Liver (tissue), 8 donors: ENCODE measurements at regions not wholly inside any gene's neighbourhood (a gene's known extent, or its start where the extent isn't known, plus 50 kb on each side); places are given as distances from the start of the nearest gene placed in this dataset.
"Not testable (repeated sequence)": the region's sequence is repeated elsewhere in the genome, so short reads cannot be mapped to it uniquely, and the experiment has no call there.

Source experiments
- DNase-seq: peaks from one replicate; pipeline ENCODE4 v3.0.0-alpha.2; 2017; ENCODE audit warnings: low spot score
- H3K27ac ChIP-seq, 2 donors: one replicate each; pipeline ENCODE4 v1.7.0; 2013; ENCODE audit warnings: inconsistent platforms in 2 of 2, low read length in 2 of 2, control low read depth in 1 of 2, low read depth in 1 of 2, mild to moderate bottlenecking in 1 of 2
- H3K27me3 ChIP-seq, 4 donors: one replicate each; pipeline versions ENCODE4 v1.6.1 to v1.7.0; 2013; ENCODE audit warnings: low read length in 3 of 4, inconsistent platforms in 1 of 4, mild to moderate bottlenecking in 1 of 4, moderate library complexity in 1 of 4; ENCODE audit not compliant: control insufficient read depth in 4 of 4, insufficient read depth in 4 of 4
- H3K36me3 ChIP-seq, 4 donors: one replicate each; pipeline versions ENCODE4 v1.6.1 to v1.7.0; 2013; ENCODE audit warnings: low read length in 3 of 4, mild to moderate bottlenecking in 3 of 4, low read depth in 1 of 4, moderate library complexity in 1 of 4; ENCODE audit not compliant: control insufficient read depth in 4 of 4, insufficient read depth in 3 of 4
- H3K4me1 ChIP-seq, 4 donors: one replicate each; pipeline versions ENCODE4 v1.6.1 to v1.7.0; 2013; ENCODE audit warnings: low read length in 3 of 4, mild to moderate bottlenecking in 3 of 4, moderate library complexity in 1 of 4; ENCODE audit not compliant: control insufficient read depth in 4 of 4, insufficient read depth in 4 of 4
- H3K4me3 ChIP-seq, 3 donors: one replicate each; pipeline versions ENCODE4 v1.6.1 to v1.7.0; 2013; ENCODE audit warnings: low read length in 3 of 3, control low read depth in 1 of 3, low read depth in 1 of 3, mild to moderate bottlenecking in 1 of 3
- H3K9ac ChIP-seq, 2 donors: one replicate each; pipeline ENCODE4 v1.7.0; 2013; ENCODE audit warnings: low read length in 2 of 2, mild to moderate bottlenecking in 2 of 2, moderate library complexity in 2 of 2, control low read depth in 1 of 2, low read depth in 1 of 2
- H3K9me3 ChIP-seq, 4 donors: one replicate each; pipeline versions ENCODE4 v1.6.1 to v1.7.0; 2013; ENCODE audit warnings: low read length in 3 of 4; ENCODE audit not compliant: control insufficient read depth in 4 of 4
- CTCF ChIP-seq: fragments of 150-350 bp; IDR thresholded peaks from 2 replicates; pipeline ENCODE4 v1.5.1; 2017; ENCODE audit warnings: improper control_type of control experiment, low read depth, low read length; ENCODE audit not compliant: missing input control
- HNF4A ChIP-seq, 2 donors: conservative IDR thresholded peaks; 2 replicates each; pipeline ENCODE4 v1.6.1; 2016; ENCODE audit warnings: antibody characterized with exemption in 2 of 2, mild to moderate bottlenecking in 2 of 2
- NR2F2 ChIP-seq: IDR thresholded peaks from 2 replicates; pipeline ENCODE4 v1.6.1; 2016; ENCODE audit warnings: antibody characterized with exemption
- REST ChIP-seq: IDR thresholded peaks from 2 replicates; pipeline ENCODE4 v1.6.1; 2016; ENCODE audit warnings: antibody characterized with exemption, mild to moderate bottlenecking
- ZBTB33 ChIP-seq: IDR thresholded peaks from 2 replicates; pipeline ENCODE4 v1.6.1; 2016; ENCODE audit warnings: antibody characterized with exemption
- WGBS: extraction: QIAGEN DNeasy Blood & Tissue Kit; methylation state at CpG from one replicate; pipeline ENCODE4 v1.1.7; 2013; 5-methylcytosine and 5-hydroxymethylcytosine counted together
- donor health status: healthy.
- donor health status: healthy.
- donor health status: healthy.
- donor health status: healthy.
- donor health status: healthy.

- TF ChIP-seq ZBTB33 = no peak
These were observed 258.9 kb downstream of the SETD4 start (continued) for GRCh38 chr21:35801391-35801790.

- 93% methylated on average over 9 of the region's 9 CpGs for WGBS
- H3K27ac ChIP-seq, H3K9ac ChIP-seq, DNase-seq, H3K4me1 ChIP-seq, H3K9me3 ChIP-seq, H3K36me3 ChIP-seq, H3K27me3 ChIP-seq, H3K4me3 ChIP-seq: not testable (repeated sequence)
These were observed 259.4 kb downstream of the SETD4 start for GRCh38 chr21:35800796-35801385.

GRCh38 chr21:35796844-35797243 lies 263.5 kb downstream of the SETD4 start:
- Histone ChIP-seq H3K9me3 (no peaks in the 10 kb centered on the region), H3K9ac (no peak overlapping the region), H3K36me3 (no peaks in the 10 kb centered on the region), H3K4me3 (no peak overlapping the region), H3K27me3 (no peaks in the 10 kb centered on the region), H3K4me1 (no peaks in the 10 kb centered on the region), H3K27ac (no peak overlapping the region)
- 52% methylated on average over 2 of the region's 2 CpGs for WGBS
- no peak for DNase-seq
- TF ChIP-seq NR2F2 (no peak), REST (no peak), HNF4A (conservative IDR thresholded peaks at IDR 0.05) (no peak), CTCF (no peak)

- H3K27ac ChIP-seq, H3K4me1 ChIP-seq, H3K4me3 ChIP-seq, H3K9ac ChIP-seq, H3K9me3 ChIP-seq, H3K27me3 ChIP-seq, H3K36me3 ChIP-seq, DNase-seq: not testable (repeated sequence)
- WGBS = 86% methylated on average over 4 of the region's 4 CpGs
These were observed 265.8 kb downstream of the SETD4 start for GRCh38 chr21:35794527-35794926.
